Effector memory CD4-positive, alpha-beta T cell (primary cell): ENCODE measurements at regions not wholly inside any gene's neighbourhood (a gene's known extent, or its start where the extent isn't known, plus 50 kb on each side); places are given as distances from the start of the nearest gene placed in this dataset.
"Not testable (repeated sequence)": the region's sequence is repeated elsewhere in the genome, so short reads cannot be mapped to it uniquely, and the experiment has no call there.

Experiments
- DNase-seq, 3 donors: peaks; one replicate each; pipeline ENCODE4 v3.0.0-alpha.2; 2020
- H3K27ac ChIP-seq: 2 replicates; pipeline ENCODE4 v1.7.0; 2013; ENCODE audit warnings: mild to moderate bottlenecking, low read length, moderate library complexity; ENCODE audit not compliant: insufficient read depth, poor library complexity, severe bottlenecking
- H3K27me3 ChIP-seq: replicated peaks from 2 replicates; pipeline ENCODE4 v1.7.0; 2013; ENCODE audit warnings: mild to moderate bottlenecking, low read length; ENCODE audit not compliant: insufficient read depth, control insufficient read depth, poor library complexity, severe bottlenecking
- H3K36me3 ChIP-seq: 2 replicates; pipeline ENCODE4 v1.7.0; 2013; ENCODE audit warnings: mild to moderate bottlenecking, low read length, moderate library complexity; ENCODE audit not compliant: control insufficient read depth, insufficient read depth
- H3K4me1 ChIP-seq: 2 replicates; pipeline ENCODE4 v1.7.0; 2013; ENCODE audit warnings: low read length, mild to moderate bottlenecking; ENCODE audit not compliant: control insufficient read depth, insufficient read depth, poor library complexity, severe bottlenecking
- H3K4me3 ChIP-seq: 2 replicates; pipeline ENCODE4 v1.7.0; 2013; ENCODE audit warnings: low read length, low read depth, mild to moderate bottlenecking; ENCODE audit not compliant: insufficient read depth, poor library complexity, severe bottlenecking
- H3K9me3 ChIP-seq: 2 replicates; pipeline ENCODE4 v1.7.0; 2013; ENCODE audit warnings: mild to moderate bottlenecking, low read length, moderate library complexity; ENCODE audit not compliant: control insufficient read depth

GRCh38 chr7:34227525-34227924 lies 322.2 kb downstream of the BMPER start:
- no peaks in the 10 kb centered on the region for H3K36me3 ChIP-seq
- no peaks in the 10 kb centered on the region for H3K4me1 ChIP-seq
- H3K4me3 ChIP-seq = no peak overlapping the region
- H3K27ac ChIP-seq = no peak overlapping the region
- no peaks in the 10 kb centered on the region for H3K9me3 ChIP-seq
- no peak for DNase-seq
- no peaks in the 10 kb centered on the region for H3K27me3 ChIP-seq

- H3K36me3 ChIP-seq, H3K4me3 ChIP-seq, DNase-seq, H3K27me3 ChIP-seq, H3K4me1 ChIP-seq, H3K27ac ChIP-seq, H3K9me3 ChIP-seq: not testable (repeated sequence)
Observed at GRCh38 chr7:34235101-34235500, 329.8 kb downstream of the BMPER start.

GRCh38 chr7:34236057-34236456 lies 330.7 kb downstream of the BMPER start:
- Histone ChIP-seq H3K36me3 (no peaks in the 10 kb centered on the region), H3K9me3 (no peaks in the 10 kb centered on the region), H3K27ac (no peak overlapping the region), H3K4me3 (no peak overlapping the region), H3K4me1 (no peaks in the 10 kb centered on the region), H3K27me3 (no peaks in the 10 kb centered on the region)
- no peak for DNase-seq

GRCh38 chr7:34236839-34237492 lies 331.6 kb downstream of the BMPER start:
- Histone ChIP-seq H3K4me1 (no peaks in the 10 kb centered on the region), H3K9me3 (no peaks in the 10 kb centered on the region), H3K36me3 (no peaks in the 10 kb centered on the region), H3K27me3 (no peaks in the 10 kb centered on the region), H3K27ac (no peak overlapping the region), H3K4me3 (no peak overlapping the region)
- DNase-seq = no peak

GRCh38 chr7:34237493-34237849 lies 332.1 kb downstream of the BMPER start:
- H3K4me1 ChIP-seq = no peaks in the 10 kb centered on the region
- no peaks in the 10 kb centered on the region for H3K9me3 ChIP-seq
- no peak overlapping the region for H3K27ac ChIP-seq
- no peak overlapping the region for H3K4me3 ChIP-seq
- no peaks in the 10 kb centered on the region for H3K36me3 ChIP-seq
- no peaks in the 10 kb centered on the region for H3K27me3 ChIP-seq
- DNase-seq = no peak

GRCh38 chr7:34240417-34240816 lies 335.1 kb downstream of the BMPER start:
- Histone ChIP-seq H3K27ac (no peak overlapping the region), H3K4me3 (no peak overlapping the region), H3K27me3 (no peaks in the 10 kb centered on the region), H3K9me3 (no peaks in the 10 kb centered on the region), H3K36me3 (no peaks in the 10 kb centered on the region), H3K4me1 (no peaks in the 10 kb centered on the region)
- no peak for DNase-seq

- Histone ChIP-seq H3K27me3 (no peaks in the 10 kb centered on the region), H3K36me3 (no peaks in the 10 kb centered on the region), H3K27ac (no peak overlapping the region), H3K4me1 (no peaks in the 10 kb centered on the region), H3K9me3 (no peaks in the 10 kb centered on the region), H3K4me3 (no peak overlapping the region)
- no peak for DNase-seq
Observed at GRCh38 chr7:34242391-34242790, 337.1 kb downstream of the BMPER start.

- Histone ChIP-seq H3K27ac (no peak overlapping the region), H3K27me3 (no peaks in the 10 kb centered on the region), H3K4me3 (no peak overlapping the region), H3K36me3 (no peaks in the 10 kb centered on the region), H3K4me1 (no peaks in the 10 kb centered on the region), H3K9me3 (no peaks in the 10 kb centered on the region)
- no peak for DNase-seq
Observed at GRCh38 chr7:34245246-34245645, 339.9 kb downstream of the BMPER start.

GRCh38 chr7:34247468-34247867 lies 342.1 kb downstream of the BMPER start:
- no peak overlapping the region for H3K4me3 ChIP-seq

GRCh38 chr7:34249192-34249591 lies 343.9 kb downstream of the BMPER start:
- Histone ChIP-seq H3K4me3 (no peak overlapping the region), H3K9me3 (no peaks in the 10 kb centered on the region), H3K4me1 (no peaks in the 10 kb centered on the region), H3K36me3 (no peaks in the 10 kb centered on the region), H3K27me3 (no peaks in the 10 kb centered on the region), H3K27ac (no peak overlapping the region)
- DNase-seq = no peak

More at GRCh38 chr7:34247468-34247867, 342.1 kb downstream of the BMPER start:
- no peak for DNase-seq
- H3K27me3 ChIP-seq = no peaks in the 10 kb centered on the region
- no peaks in the 10 kb centered on the region for H3K9me3 ChIP-seq
- H3K27ac ChIP-seq = no peak overlapping the region
- H3K36me3 ChIP-seq = no peaks in the 10 kb centered on the region
- H3K4me1 ChIP-seq = no peaks in the 10 kb centered on the region
